ENCODE measurements at regions not wholly inside any gene's neighbourhood (a gene's known extent, or its start where the extent isn't known, plus 50 kb on each side); places are given as distances from the start of the nearest gene placed in this dataset.

DNA sequence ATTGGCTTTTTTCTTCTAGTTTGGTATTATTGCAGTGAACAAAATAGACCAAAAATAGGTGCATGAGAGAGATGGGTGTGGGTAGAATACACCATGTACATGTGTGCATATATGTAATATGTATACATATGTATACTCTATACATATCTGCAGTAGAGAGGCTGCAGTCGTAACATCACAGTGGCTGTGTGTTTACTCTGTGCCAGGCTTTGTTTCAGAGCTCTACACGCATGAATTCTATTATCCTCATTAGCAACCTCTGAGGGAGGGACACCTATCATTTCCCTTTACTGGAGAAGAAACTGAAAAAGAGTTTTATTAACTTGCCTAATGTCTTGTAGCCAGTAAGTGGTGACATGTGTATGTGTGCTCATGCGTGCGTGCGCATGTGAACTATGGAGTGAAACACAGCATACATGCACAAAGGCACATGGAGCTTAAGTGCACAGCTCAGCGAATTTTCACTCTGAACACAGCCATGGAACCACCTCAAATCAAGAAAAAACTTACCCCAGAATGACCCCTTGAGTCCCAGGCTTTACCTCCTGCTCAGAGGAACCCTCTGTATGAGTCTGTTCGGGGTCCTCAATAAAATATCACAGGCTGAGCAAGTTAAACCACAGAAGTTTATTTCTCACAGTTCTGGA lies 452.5 kb downstream of the CDH26 start:
- no peak for DNase-seq (ENCODE audit: missing footprints)
- ATAC-seq = no peak
- intact Hi-C loops (cut with DNase I) = no loop called here

DNA sequence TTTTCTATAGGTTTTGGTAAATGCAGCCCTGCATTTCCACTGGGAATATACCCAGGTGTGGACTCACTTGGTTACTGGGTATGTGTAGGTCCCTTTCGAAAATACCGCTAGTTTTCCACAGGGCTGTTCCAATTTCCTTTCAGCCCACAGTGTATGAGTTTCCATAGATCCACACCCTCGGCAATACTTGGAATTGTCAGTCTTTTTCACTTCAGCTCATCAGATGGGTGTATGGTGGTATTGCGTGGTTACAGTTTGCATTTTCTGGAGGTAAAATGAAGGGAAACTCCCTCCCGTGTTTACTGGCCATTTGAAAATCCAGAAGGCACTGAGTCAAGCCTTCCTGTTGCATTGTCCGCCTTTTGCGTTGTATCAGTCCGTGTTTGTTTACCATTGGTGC lies 453.6 kb downstream of the CDH26 start:
- ATAC-seq = no peak
- DNase-seq (ENCODE audit: missing footprints) = no peak
- intact Hi-C loops (cut with DNase I) = no loop called here

DNA sequence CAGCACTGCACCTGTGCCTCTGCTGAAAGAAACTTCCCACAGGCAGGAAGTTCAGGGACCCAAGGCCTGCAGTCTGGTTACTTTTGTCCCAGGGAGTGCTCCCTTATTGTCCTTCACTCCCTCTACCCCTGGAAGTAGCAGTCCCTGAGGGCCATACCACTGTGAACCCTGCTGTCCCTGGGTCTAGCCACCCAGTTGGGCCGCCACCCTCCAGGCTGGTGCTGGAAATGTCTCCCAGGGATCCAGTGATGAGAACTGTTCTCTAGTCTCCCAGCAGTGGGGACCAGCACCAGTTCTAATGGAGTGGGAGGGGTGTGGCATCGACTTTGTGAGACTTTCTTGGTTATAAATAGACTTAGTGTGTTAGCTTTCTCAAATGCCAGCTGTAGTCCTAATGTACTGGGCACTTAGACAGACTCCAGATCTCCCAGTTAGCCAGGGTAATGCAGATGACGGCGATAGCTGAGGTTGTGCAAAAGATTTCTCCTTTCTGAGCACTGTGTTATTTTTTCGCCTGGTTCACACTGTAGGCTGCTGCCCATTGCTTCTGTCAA lies 462.5 kb downstream of the CDH26 start:
- peak; percentile 26 for ATAC-seq
- intact Hi-C loops (cut with DNase I) = no loop called here
- DNase-seq (ENCODE audit: missing footprints) = no peak

DNA sequence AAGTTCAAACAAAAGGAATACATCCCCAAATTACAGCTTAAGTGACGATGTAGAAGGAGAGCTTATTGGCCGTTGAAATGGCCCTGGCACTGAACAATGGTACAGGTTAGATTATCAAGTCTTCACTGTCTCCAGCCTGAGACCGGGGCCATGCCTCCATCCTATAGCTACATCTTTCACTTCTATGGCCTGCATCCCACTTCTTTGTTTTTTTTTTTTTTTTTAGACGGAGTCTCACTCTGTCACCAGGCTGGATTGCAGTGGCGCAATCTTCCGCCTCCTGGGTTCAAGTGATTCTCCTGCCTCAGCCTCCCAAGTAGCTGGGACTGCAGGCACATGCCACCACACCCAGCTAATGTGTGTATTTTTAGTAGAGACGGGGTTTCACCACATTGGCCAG lies 464.6 kb downstream of the CDH26 start:
- ATAC-seq = no peak
- intact Hi-C loops (cut with DNase I) = no loop called here
- no peak for DNase-seq (ENCODE audit: missing footprints)

DNA sequence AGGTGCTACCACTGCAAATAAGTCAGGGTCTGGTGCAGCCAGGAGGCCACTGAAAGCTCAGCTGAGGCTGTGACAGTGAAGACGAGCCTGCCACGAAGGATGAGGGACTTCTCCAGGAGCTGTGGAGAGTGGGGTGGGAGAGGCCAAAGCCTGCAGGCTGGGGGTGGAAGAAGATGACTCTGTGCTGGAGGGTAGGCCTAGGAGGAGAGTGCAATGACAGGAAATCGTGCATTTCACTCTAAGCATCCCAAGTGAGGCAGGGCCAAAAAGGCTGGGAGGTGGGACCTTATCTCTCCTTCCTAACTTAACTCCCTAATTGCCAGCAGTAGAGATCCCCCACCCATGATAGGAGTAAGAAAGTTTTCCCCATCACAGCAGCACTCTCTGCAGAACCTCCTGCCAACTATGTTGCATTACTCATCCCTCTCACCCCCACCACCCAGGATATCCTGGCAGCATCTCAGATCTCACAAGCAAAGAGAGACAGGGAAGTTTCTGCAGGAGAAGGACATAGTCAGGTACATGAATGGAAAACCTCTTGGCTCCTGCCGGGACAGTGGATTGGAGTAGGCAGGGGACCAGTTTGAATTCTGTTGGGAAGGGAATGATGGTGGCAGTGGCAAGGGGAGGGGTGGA lies 466.2 kb downstream of the CDH26 start:
- no peak for ATAC-seq
- DNase-seq (ENCODE audit: missing footprints) = no peak
- intact Hi-C loops (cut with DNase I) = no loop called here

DNA sequence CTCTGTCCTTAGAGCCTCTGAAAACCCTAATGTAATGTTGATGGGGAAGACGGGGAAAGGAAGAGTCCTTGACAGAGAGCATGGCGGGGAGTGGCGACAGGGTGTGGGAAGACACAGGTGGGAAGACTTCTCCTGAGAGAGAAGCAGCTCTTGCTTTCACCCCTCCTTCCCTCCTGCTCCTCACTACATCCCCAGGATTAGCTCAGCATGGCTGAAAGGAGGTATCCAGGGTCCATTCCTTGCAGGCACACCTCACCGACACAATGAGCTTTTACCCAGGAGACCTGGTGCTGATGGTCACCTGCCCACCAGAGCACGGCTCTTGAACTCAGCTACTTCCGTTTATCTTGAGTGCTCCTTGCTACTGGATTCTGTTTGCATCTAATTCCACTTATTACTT lies 469.3 kb downstream of the CDH26 start:
- DNase-seq (ENCODE audit: missing footprints) (no peak), ATAC-seq (no peak)
- intact Hi-C loops (cut with DNase I) = no loop called here

DNA sequence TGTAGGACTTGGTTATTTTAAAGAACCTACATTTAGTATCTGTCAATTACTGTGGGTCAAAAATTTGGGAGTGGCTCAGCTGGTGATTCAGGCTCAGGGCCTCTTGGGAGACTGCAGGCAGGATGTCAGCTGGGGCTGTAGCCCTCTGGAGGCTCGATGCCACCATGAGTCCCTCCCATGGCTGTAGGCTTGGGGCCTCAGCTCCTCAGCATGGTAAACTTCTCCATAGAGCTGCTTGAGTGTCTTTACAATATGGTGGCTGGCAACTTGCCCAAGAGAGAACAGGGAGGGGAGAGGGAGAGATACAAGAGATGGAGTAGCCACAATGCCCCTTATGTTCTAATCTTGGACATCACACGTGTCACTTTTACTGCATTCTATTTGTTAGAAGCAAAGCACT lies 470.4 kb downstream of the CDH26 start:
- intact Hi-C loops (cut with DNase I) = no loop called here
- DNase-seq (ENCODE audit: missing footprints) (no peak), ATAC-seq (no peak)

DNA sequence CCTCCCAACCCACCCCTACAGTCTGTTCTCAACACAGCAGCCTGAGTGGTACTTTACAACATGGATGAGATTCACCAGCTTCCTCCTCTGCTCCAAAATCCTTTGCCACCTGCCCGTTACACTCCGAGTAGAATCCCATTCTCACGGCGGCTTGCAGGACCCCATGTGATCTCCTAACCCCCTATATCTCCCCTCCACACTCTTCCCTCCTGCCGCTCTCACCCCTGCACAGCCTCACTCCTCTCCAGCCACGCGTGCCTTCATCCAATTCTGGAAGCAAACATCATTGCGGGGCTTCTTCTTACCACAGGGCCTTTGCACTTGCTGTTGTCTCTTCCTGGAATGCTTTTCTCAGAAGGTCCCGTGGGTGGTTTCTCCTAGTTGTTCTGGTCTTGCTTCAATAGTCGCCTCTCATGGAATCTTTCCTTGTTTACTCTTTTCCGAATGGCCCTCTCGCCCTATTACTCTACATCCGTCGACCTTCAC lies 472.3 kb downstream of the CDH26 start:
- intact Hi-C loops (cut with DNase I) = no loop called here
- ATAC-seq (no peak), DNase-seq (ENCODE audit: missing footprints) (no peak)

DNA sequence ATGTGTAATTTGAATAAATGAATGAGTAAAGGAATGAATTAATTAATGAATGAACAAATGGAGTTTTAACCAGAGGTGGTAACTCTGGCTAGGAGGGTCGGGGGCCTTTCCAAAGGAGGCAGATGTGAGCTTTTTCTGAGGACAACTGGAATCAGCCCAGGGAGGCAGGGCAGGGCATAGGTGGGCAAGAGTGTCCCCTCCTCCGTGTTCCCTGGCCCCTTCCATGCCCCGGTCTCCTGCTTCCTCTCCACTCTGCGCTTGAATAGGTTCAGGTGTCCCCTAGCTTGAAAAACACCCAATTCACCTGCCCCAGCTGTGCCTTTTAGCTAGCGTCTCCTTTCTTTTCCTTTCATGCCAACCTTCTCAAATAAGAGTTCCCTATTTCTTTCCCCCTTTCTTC lies 473.1 kb downstream of the CDH26 start:
- intact Hi-C loops (cut with DNase I) = no loop called here
- ATAC-seq = no peak
- DNase-seq (ENCODE audit: missing footprints) = no peak

DNA sequence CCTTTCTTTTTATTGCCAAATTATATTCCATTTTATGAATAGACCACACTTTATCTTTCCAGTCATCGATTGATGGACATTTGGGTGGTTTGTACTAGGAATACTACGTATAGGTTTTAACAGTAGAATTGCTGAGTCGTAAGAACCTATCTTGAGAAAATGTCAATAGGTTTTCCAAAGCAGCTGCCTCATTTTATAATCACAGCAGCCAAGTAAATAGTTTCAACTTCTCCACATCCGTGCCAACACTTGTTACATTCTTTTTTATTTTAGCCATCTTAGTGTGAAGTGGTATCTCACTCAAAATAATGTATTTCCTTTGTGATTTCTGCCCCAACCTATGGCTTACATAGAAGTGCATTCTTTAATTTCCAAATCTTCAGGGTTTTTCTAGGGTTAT lies 479.2 kb downstream of the CDH26 start:
- intact Hi-C loops (cut with DNase I) = no loop called here
- DNase-seq (ENCODE audit: missing footprints) (no peak), ATAC-seq (no peak)

DNA sequence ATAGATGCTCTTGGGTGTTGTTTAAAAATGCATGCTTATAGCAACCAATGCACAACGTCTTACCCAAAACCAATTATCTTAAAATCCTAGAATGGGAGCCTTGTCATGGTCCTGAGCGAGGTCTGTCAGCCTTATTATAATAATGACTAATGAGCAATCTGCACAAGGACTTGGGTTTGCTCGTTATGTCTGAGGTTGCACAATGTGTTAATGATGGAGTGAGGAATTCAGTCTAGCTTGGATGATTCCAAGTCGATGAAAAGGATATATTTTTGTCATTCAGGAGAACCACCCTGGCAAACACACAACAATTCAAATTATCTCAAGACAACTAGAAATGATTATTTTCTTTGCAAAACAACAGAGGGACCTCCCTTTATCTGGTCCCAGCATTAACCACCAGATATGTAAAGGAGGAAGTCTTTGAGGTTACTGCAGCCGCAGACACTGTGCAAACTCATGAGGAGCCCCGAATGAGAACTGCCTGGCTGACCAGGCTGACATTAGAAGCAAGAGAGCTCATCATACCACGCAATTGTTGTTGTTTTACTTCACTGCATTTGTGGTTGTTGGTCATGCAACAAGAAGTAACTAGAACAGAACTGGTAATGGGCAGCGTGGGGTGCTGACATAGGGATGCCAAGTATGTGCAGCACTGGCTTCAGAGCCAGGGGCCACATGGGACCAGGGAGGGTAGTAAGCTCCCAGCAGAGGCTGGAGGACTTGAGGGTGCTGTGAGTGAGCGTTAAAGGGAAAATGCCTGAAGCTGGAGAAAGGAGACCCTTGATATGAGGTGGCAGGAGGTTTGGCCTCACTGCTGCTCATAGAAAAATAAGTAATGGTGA lies 488.3 kb downstream of the CDH26 start:
- DNase-seq (ENCODE audit: missing footprints) (no peak), ATAC-seq (no peak)
- intact Hi-C loops (cut with DNase I) = no loop called here

DNA sequence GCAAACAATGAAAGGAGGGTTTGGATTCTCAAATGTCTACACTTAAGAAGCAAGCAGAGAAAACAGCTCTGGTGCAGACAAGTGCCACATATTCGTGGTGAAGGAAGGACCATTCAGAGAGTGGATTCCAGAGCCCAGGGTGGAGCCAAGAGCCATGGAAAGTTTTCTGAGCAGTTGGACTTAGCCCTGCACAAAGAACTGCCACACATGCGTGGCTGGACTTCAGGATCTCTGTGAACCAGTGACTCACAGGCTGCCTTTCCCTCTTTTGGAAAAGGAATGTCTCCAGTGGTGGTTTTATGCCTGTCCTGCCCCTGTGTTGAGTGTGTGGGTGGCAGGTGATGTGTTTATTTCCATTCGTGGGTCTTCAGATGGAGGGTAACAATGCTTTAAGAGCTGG lies 489.5 kb downstream of the CDH26 start:
- ATAC-seq (no peak), DNase-seq (ENCODE audit: missing footprints) (no peak)
- intact Hi-C loops (cut with DNase I) = no loop called here

DNA sequence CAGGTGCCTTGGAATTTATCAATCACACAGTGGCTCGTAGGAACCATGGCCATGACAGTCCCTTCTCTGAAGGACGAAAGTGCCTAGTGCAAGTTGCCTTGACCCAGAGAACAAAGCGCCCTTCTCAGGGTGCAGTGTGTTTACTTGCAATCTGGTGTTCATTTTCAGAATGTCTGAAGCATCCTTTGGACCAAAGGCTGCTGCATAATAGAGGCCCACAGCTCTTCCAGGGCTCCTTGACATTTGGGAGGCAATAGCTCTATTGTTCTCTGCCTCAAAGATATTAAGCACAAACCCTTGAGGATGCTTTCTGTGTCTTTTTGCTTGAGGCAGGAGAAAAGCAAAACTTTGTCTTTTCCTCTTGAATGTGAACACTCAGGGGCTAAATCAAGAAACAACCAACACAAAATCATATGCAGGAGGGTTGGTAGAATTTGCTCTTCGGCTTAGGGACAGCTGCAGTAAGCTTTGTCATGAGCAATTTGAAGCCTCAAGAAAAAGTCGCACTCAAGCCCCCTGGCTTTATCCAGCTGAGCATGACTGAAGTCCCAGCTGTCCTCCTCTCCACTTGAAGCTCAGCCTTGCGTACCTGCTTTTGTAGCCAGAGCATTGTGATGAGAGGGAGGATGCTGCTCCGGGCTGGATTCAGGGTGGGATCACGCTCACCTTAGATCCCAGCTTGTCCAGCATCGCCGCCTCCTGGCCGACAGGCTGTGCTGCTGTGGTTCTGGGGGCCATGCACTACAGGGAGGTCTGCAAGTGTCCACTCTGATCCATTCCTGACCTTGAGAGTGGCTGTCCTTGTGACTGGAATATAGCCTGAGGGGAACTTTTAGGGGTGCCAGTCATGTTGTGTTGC lies 495.4 kb downstream of the CDH26 start:
- intact Hi-C loops (cut with DNase I) = no loop called here
- ATAC-seq (no peak), DNase-seq (ENCODE audit: missing footprints) (no peak)

DNA sequence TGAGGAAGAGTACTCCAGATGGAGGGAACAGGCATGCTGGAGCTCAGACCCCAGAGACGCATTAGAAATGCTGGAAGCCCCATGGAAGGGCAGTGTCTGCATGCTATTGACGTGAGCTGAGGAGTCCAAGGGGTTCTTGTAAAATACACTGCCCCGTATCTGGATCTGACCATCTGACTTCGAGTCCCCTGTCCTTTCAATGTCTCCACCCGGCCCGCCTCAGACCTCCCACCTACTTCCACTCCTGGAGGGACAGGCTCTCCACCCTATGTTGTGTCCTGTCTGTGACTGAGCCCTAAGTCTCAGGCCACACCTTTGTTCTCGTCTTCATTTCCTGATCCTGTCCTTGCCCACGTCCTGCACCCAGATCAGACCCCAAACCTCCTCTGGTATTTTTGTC lies 496.3 kb downstream of the CDH26 start:
- intact Hi-C loops (cut with DNase I) = no loop called here
- ATAC-seq = no peak
- DNase-seq (ENCODE audit: missing footprints) = no peak

DNA sequence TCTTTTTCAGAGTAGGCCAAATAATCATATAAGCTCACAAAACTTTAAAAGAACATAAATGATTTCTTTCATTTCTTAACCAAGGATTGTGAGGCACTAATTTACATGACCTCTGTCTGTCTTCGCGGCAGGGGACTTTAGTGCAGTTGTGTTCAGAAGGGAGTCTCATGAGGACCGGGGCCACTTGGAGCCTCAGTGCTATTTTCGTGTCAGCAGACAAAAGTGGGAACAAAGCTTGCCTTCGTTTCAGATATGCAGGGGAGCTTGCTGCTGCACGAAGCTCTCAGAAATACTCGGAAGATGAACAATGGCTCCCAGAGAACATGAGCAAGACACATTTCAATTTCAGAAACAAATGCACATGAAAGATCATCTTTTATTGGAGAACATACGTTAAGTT lies 497.0 kb downstream of the CDH26 start:
- DNase-seq (ENCODE audit: missing footprints) = no peak
- no peak for ATAC-seq
- intact Hi-C loops (cut with DNase I) = no loop called here

DNA sequence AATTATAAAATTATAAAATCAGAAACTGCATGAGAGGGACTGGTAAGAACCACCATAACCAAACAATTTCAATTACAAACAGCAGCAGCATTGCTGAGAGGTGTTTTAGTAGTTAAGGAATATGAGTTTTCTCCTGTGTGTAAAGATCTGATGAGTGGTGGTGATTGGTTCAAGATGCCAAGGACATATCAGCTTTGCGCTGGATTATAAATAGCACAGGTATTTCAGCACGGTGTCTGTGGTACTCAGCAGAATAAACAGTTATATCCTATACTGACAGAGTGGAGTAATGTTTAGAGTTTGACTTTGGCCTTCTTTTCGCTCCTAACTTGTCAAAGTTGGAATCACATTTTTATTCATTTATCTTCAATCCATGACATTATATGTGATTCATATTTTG lies 501.0 kb downstream of the CDH26 start:
- intact Hi-C loops (cut with DNase I) = no loop called here
- ATAC-seq (peak; percentile 91), DNase-seq (ENCODE audit: missing footprints) (no peak)

DNA sequence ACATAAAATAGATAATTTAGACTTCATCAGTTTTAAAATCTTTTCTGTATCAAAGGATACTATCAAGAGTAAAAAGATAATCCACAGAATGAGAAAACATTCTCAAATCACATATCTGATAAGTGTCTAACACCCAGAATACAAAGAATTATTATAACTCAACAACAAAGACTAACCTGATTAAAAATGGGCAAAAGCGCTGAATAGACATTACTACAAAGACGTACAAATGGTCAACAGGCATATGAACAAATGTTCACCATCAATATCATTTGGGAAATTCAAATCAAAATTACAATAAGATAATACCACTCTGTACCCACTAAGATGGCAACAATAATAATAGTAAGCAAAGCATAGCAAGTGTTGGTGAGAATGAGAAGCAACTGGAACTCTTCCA lies 503.8 kb downstream of the CDH26 start:
- intact Hi-C loops (cut with DNase I) = loop anchor here (10.0 kb wide), 1 partner anchor 317 kb away; no protein-coding TSS in a partner anchor
- no peak for DNase-seq (ENCODE audit: missing footprints)
- no peak for ATAC-seq

DNA sequence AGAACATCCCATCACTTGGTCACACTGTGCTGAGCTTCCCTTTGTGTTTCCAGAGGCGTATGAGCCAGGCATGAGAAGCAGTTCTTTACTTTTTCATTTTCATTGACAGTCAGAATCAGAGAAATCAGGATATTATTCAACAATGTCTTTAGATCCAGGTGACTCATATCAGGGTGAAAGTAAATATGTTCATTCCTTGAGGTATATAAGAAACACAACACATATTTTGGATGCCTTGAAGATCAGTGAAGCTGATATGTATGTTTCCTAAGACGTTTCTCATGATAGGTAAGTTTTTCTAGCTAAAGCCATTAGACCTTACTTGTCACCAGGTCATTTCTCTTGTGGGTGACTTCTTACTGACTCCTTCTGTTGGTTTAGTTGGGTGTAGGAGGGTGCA lies 505.6 kb downstream of the CDH26 start:
- intact Hi-C loops (cut with DNase I) = loop anchor here (10.0 kb wide), 1 partner anchor 319 kb away; no protein-coding TSS in a partner anchor
- ATAC-seq = no peak
- no peak for DNase-seq (ENCODE audit: missing footprints)

DNA sequence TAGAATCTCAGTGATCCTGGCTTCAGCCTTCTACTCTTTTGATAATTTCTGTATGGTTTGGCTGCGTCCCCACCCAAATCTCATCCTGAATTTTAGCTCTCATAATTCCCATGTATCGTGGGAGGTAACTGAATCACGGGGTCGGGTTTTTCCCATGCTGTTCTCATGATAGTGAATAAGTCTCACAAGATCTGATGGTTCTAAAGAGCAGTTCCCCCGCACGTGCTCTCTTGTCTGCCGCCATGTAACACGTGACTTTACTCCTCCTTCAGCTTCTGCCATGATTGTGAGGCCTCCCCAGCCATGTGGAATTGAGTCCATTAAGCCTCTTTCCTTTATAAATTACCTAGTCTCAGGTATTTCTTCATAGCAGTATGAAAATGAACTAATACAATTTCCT lies 507.2 kb downstream of the CDH26 start:
- intact Hi-C loops (cut with DNase I) = loop anchor here (10.0 kb wide), 1 partner anchor 321 kb away; no protein-coding TSS in a partner anchor
- DNase-seq (ENCODE audit: missing footprints) (no peak), ATAC-seq (no peak)

All from Right ventricle myocardium inferior (tissue), 1 donor.